ENCODE measurements at regions not wholly inside any gene's neighbourhood (a gene's known extent, or its start where the extent isn't known, plus 50 kb on each side); places are given as distances from the start of the nearest gene placed in this dataset.

GRCh38 chr2:60317034-60317386, 236.4 kb downstream of the BCL11A start:
- no peak for TF ChIP-seq POU6F1 (CRISPR knock-in tag; IDR thresholded peaks at IDR 0.05; ENCODE audit: borderline replicate concordance, low read depth)
- TF ChIP-seq TCF4 (CRISPR knock-in tag; IDR thresholded peaks at IDR 0.05; ENCODE audit: borderline replicate concordance) = no peak
- TF ChIP-seq RARB (CRISPR knock-in tag; IDR thresholded peaks at IDR 0.05) = no peak
- no peak for TF ChIP-seq TOX (CRISPR knock-in tag; IDR thresholded peaks at IDR 0.05; ENCODE audit: borderline replicate concordance)
- no peak for TF ChIP-seq PATZ1 (CRISPR knock-in tag; IDR thresholded peaks at IDR 0.05; ENCODE audit: borderline replicate concordance)
- TF ChIP-seq ZNF565 (CRISPR knock-in tag; conservative IDR thresholded peaks at IDR 0.05; ENCODE audit: low read depth) = no peak
- TF ChIP-seq ZNF8 (CRISPR knock-in tag; IDR thresholded peaks at IDR 0.05) = no peak
- no peak for TF ChIP-seq ZC3H10 (CRISPR knock-in tag; IDR thresholded peaks at IDR 0.05)
- no peak for TF ChIP-seq ZFP30 (CRISPR knock-in tag; IDR thresholded peaks at IDR 0.05)
- TF ChIP-seq CSRNP3 (CRISPR knock-in tag; IDR thresholded peaks at IDR 0.05) = no peak
- no peak for TF ChIP-seq ARNTL (CRISPR knock-in tag; IDR thresholded peaks at IDR 0.05; ENCODE audit: borderline replicate concordance, low read depth)
- no peak for TF ChIP-seq OSR1 (CRISPR knock-in tag; IDR thresholded peaks at IDR 0.05)
- TF ChIP-seq CREB5 (CRISPR knock-in tag; IDR thresholded peaks at IDR 0.05; ENCODE audit: low read depth) = no peak
- no peak for TF ChIP-seq CSDC2 (CRISPR knock-in tag; IDR thresholded peaks at IDR 0.05)
- TF ChIP-seq GLIS3 (CRISPR knock-in tag; IDR thresholded peaks at IDR 0.05) = no peak
- no peak for TF ChIP-seq ZNF70 (CRISPR knock-in tag; IDR thresholded peaks at IDR 0.05)
- TF ChIP-seq SNAI2 (CRISPR knock-in tag; IDR thresholded peaks at IDR 0.05) = no peak
- no peak for TF ChIP-seq ZFP3 (CRISPR knock-in tag; IDR thresholded peaks at IDR 0.05)
- ATAC-seq = no peak

- TF ChIP-seq ZFP30 (CRISPR knock-in tag; IDR thresholded peaks at IDR 0.05) (no peak), ISL1 (CRISPR knock-in tag; IDR thresholded peaks at IDR 0.05) (no peak), ZC3H10 (CRISPR knock-in tag; IDR thresholded peaks at IDR 0.05) (no peak), CREB5 (CRISPR knock-in tag; IDR thresholded peaks at IDR 0.05; ENCODE audit: low read depth) (no peak), ZFP3 (CRISPR knock-in tag; IDR thresholded peaks at IDR 0.05) (no peak), OSR1 (CRISPR knock-in tag; IDR thresholded peaks at IDR 0.05) (no peak), TSHZ2 (CRISPR knock-in tag; IDR thresholded peaks at IDR 0.05) (no peak), BACH2 (CRISPR knock-in tag; IDR thresholded peaks at IDR 0.05; ENCODE audit: borderline replicate concordance) (no peak), ZNF565 (CRISPR knock-in tag; conservative IDR thresholded peaks at IDR 0.05; ENCODE audit: low read depth) (no peak), POU6F1 (CRISPR knock-in tag; IDR thresholded peaks at IDR 0.05; ENCODE audit: borderline replicate concordance, low read depth) (no peak), PPARA (CRISPR knock-in tag; IDR thresholded peaks at IDR 0.05; ENCODE audit: borderline replicate concordance) (no peak)
- ATAC-seq = no peak
Observed at GRCh38 chr2:60316381-60317033, 236.9 kb downstream of the BCL11A start.
